ENCODE measurements at regions not wholly inside any gene's neighbourhood (a gene's known extent, or its start where the extent isn't known, plus 50 kb on each side); places are given as distances from the start of the nearest gene placed in this dataset.
A peak's percentile ranks its signal among the peaks of the same experiment; 100 is the strongest.

DNA sequence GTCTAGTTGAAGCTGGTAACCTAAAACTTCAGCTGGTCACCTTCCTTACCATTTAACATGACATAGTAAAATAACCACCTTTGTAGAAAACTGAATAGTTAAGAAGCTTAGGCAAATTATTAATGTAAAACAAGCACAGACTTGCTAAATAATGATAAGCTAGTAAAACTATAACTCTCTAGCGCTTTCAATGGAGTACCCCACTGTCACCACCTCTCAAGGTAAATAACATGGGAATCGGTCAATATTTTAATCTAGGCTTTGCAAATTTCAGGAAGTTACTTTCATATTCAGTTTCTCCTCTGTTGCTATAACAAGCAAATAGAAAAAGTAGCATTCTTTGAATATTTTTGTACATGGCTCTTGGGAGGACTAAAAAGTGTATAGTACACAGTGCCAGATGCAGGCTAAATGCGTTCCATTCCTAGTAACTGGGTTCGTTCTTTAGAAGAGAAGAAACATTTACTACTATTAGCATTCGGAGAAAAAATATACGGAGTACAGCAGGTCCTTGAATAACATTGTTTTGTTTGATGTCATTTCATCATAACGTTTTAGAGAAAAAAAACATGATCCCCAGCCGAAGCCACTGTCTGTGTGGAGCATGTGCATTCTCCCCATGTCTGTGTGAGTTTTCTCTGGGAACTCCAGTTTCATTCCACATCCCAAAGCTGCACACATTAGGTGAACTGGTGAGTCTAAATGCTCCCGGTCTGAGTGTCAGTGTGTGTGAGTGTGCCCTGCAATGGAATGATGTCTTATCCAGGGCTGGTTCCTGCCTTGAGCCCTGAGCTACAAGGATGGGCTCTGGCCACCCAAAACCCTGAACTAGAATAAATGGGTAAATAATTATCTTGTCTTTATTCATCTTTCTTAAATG, 52.5 kb downstream of the EPRS1 start:
- Histone ChIP-seq H3K9me3 (no peaks in the 10 kb centered on the region), H3K36me3 (peaks cover 0 to 71% (median 15%) of the 10 kb centered on the region in 3 donors), H3K4me3 (no peak overlapping the region), H3K4me1 (no peaks in the 10 kb centered on the region), H3K27me3 (no peaks in the 10 kb centered on the region), H3K27ac (no peak overlapping the region)
- TF ChIP-seq, protein P1, sequence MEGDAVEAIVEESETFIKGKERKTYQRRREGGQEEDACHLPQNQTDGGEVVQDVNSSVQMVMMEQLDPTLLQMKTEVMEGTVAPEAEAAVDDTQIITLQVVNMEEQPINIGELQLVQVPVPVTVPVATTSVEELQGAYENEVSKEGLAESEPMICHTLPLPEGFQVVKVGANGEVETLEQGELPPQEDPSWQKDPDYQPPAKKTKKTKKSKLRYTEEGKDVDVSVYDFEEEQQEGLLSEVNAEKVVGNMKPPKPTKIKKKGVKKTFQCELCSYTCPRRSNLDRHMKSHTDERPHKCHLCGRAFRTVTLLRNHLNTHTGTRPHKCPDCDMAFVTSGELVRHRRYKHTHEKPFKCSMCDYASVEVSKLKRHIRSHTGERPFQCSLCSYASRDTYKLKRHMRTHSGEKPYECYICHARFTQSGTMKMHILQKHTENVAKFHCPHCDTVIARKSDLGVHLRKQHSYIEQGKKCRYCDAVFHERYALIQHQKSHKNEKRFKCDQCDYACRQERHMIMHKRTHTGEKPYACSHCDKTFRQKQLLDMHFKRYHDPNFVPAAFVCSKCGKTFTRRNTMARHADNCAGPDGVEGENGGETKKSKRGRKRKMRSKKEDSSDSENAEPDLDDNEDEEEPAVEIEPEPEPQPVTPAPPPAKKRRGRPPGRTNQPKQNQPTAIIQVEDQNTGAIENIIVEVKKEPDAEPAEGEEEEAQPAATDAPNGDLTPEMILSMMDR (IDR thresholded peaks at IDR 0.05) = no peak
- no peak for TF ChIP-seq POLR2A (IDR thresholded peaks at IDR 0.05)
- 74 to 82% methylated on average over 9 of the region's 9 CpGs for WGBS, 2 donors
- DNase-seq = no peak
- intact Hi-C loops (cut with DNase I) = no loop called here

DNA sequence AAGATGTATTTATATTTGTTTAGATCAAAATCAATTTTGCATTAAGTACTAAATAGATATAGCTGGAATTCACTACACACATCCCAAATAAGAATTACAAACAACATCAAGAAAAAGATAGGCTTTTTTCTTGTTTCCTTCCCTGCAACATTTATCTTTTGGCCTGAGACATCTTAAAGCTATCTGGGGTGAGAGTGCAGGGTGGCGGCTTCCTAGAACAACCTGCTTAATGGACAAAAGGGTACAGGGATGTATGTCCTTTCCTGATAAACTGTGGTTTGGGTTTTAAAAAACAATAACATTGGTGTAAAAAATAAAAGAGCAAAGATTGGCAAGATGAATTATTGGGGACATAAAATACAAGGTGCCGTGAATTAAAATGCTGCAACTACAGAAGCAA, 54.4 kb downstream of the EPRS1 start:
- Histone ChIP-seq H3K36me3 (peaks cover 0 to 70% (median 16%) of the 10 kb centered on the region in 3 donors), H3K9me3 (no peaks in the 10 kb centered on the region), H3K4me3 (no peak overlapping the region), H3K4me1 (no peaks in the 10 kb centered on the region), H3K27me3 (no peaks in the 10 kb centered on the region), H3K27ac (no peak overlapping the region)
- intact Hi-C loops (cut with DNase I) = no loop called here
- TF ChIP-seq, protein P1 (IDR thresholded peaks at IDR 0.05) = no peak
- TF ChIP-seq POLR2A (IDR thresholded peaks at IDR 0.05) = no peak
- 91 to 93% methylated on average over 2 of the region's 2 CpGs for WGBS, 2 donors
- DNase-seq = no peak

DNA sequence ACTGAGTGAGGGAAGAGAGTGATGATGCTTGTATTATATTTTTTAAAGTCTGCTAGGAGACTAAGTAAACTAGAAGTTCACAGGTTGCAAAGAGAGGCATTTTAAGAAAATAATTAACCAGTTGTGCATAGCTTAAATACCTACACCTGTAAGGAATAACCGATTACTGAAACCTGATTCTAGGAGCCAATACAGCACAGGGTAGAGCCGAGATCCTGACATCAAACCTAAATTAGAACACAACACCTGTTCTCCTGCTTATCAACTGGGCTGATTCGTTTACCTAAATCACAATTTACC, 54.8 kb downstream of the EPRS1 start:
- DNase-seq = no peak
- H3K4me3 ChIP-seq = no peak overlapping the region
- no peaks in the 10 kb centered on the region for H3K9me3 ChIP-seq
- H3K27ac ChIP-seq = no peak overlapping the region
- no peaks in the 10 kb centered on the region for H3K27me3 ChIP-seq
- H3K4me1 ChIP-seq = no peaks in the 10 kb centered on the region
- 49 to 58% methylated on average over 3 of the region's 3 CpGs for WGBS, 2 donors
- H3K36me3 ChIP-seq = peaks cover 0 to 70% (median 11%) of the 10 kb centered on the region in 3 donors
- TF ChIP-seq, protein P1 (IDR thresholded peaks at IDR 0.05) = no peak
- TF ChIP-seq POLR2A (IDR thresholded peaks at IDR 0.05) = no peak
- intact Hi-C loops (cut with DNase I) = no loop called here

- DNase-seq = no peak
- Histone ChIP-seq H3K27ac (no peak overlapping the region), H3K4me3 (no peak overlapping the region), H3K9me3 (no peaks in the 10 kb centered on the region), H3K4me1 (no peaks in the 10 kb centered on the region), H3K36me3 (peaks cover 0 to 70% (median 6%) of the 10 kb centered on the region in 3 donors), H3K27me3 (no peaks in the 10 kb centered on the region)
- intact Hi-C loops (cut with DNase I) = no loop called here
- WGBS, 2 donors = 41 to 50% methylated on average over 2 of the region's 2 CpGs
- TF ChIP-seq, protein P1 (IDR thresholded peaks at IDR 0.05) = peak in 4 of 6 experiments; percentile 26 to 47 (median 39)
- TF ChIP-seq POLR2A (IDR thresholded peaks at IDR 0.05) = no peak
Observed at GRCh38 chr1:219990782-219991510, 55.4 kb downstream of the EPRS1 start.

DNA sequence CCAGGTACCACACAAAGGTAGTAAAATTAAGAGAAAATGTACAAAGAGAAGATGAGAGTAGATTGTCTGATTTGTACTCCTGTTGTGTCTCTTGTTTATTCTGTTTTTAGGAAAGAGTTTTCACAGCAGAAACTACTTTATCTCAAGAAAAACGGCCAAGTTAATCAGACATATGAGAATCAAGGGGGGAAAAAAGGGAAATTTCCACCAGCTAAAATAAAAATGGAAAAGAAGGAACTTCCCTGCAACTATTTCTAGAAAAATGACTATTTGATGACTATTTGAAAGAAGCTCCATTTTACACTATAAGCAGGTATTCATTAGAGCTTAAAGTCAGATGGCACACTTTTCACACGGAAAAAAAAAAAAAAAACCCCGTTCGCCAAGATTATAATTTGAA, 56.5 kb downstream of the EPRS1 start:
- intact Hi-C loops (cut with DNase I) = no loop called here
- DNase-seq = no peak
- Histone ChIP-seq H3K27ac (no peak overlapping the region), H3K4me1 (no peaks in the 10 kb centered on the region), H3K36me3 (peaks cover 0 to 70% (median 3%) of the 10 kb centered on the region in 3 donors), H3K9me3 (no peaks in the 10 kb centered on the region), H3K27me3 (no peaks in the 10 kb centered on the region), H3K4me3 (no peak overlapping the region)
- 88 to 93% methylated on average over 3 to 4 of the region's 4 CpGs for WGBS, 2 donors
- TF ChIP-seq, protein P1 (IDR thresholded peaks at IDR 0.05) = no peak
- TF ChIP-seq POLR2A (IDR thresholded peaks at IDR 0.05) = no peak

Data from esophagus squamous epithelium (tissue), 5 donors.